GM12878 (cell line): ENCODE measurements at regions not wholly inside any gene's neighbourhood (a gene's known extent, or its start where the extent isn't known, plus 50 kb on each side); places are given as distances from the start of the nearest gene placed in this dataset.

ENCODE experiments used
- ATAC-seq: fragments of 200-7000 bp; cut with Tn5 transposase; 3 replicates; pipeline ENCODE4 v1.9.1; 2020; ENCODE audit warnings: mild to moderate bottlenecking, moderate library complexity
- BruUV-seq: library from RNA; stranded (reverse); fragments of 400-500 nt; replicated peaks from 2 replicates; lab custom pipeline; 2021; lab: Mats Ljungman, UMichigan
- CTCF ChIA-PET: fragments of 300-600 bp; sonication (Branson Sonifier 250); formaldehyde crosslinking; extraction: SDS; loops from one replicate; lab custom pipeline; 2021; ENCODE audit warnings: inconsistent platforms; lab: Yijun Ruan, JAX
- POLR2A ChIA-PET: fragments of 350-600 bp; formaldehyde crosslinking; extraction: SDS; loops from one replicate; lab custom pipeline; 2021; ENCODE audit warnings: inconsistent platforms; lab: Charles Lee
- RAD21 ChIA-PET: fragments of 300-600 bp; sonication (Branson Sonifier 250); formaldehyde crosslinking; loops from one replicate; lab custom pipeline; 2023; ENCODE audit warnings: antibody characterized with exemption; ENCODE audit not compliant: unreplicated experiment; lab: Charles Lee
- SMC1A ChIA-PET: fragments of 300-600 bp; sonication (Branson Sonifier 250); formaldehyde crosslinking; loops from one replicate; lab custom pipeline; 2023; ENCODE audit not compliant: unreplicated experiment, uncharacterized antibody; lab: Charles Lee
- DNase-seq: peaks from one replicate; pipeline ENCODE4 v3.0.0-alpha.2; 2011; ENCODE audit warnings: low read depth, low spot score
- FAIRE-seq: peaks from 3 replicates; lab custom pipeline; 2011; peaks lifted over from hg19 to GRCh38; lab: Jason Lieb, UNC
- H2AFZ ChIP-seq: 2 replicates; pipeline ENCODE4 v1.6.0; 2011; ENCODE audit warnings: low read depth, low read length, control low read depth; ENCODE audit not compliant: control insufficient read depth
- H3K27ac ChIP-seq: 2 replicates; pipeline ENCODE4 v1.5.1; 2011; ENCODE audit warnings: control low read depth; ENCODE audit not compliant: control insufficient read depth, insufficient read depth
- H3K27me3 ChIP-seq, 2 experiments: replicated peaks in 1 of 2; 2 replicates each; pipeline versions ENCODE4 v1.6.0 to v1.6.1; 2011; ENCODE audit warnings: low read length in 1 of 2; ENCODE audit not compliant: control insufficient read depth in 2 of 2, insufficient read depth in 2 of 2
- H3K36me3 ChIP-seq, 2 experiments: 2 replicates each; pipeline ENCODE4 v1.5.1; 2011; ENCODE audit warnings: low read length in 1 of 2; ENCODE audit not compliant: control insufficient read depth in 2 of 2, insufficient read depth in 2 of 2
- H3K4me1 ChIP-seq: 2 replicates; pipeline ENCODE4 v1.6.1; 2011; ENCODE audit warnings: mild to moderate bottlenecking, low read length, moderate library complexity, mixed read lengths; ENCODE audit not compliant: control insufficient read depth, insufficient read depth
- H3K4me2 ChIP-seq: 2 replicates; pipeline ENCODE4 v1.6.0; 2011; ENCODE audit warnings: control low read depth; ENCODE audit not compliant: control insufficient read depth, insufficient read depth
- H3K4me3 ChIP-seq: fragments of 200-600 bp; sonication (generic); 2 replicates; pipeline ENCODE4 v1.5.1; 2016
- H3K79me2 ChIP-seq: 2 replicates; pipeline ENCODE4 v1.6.0; 2011; ENCODE audit warnings: low read length; ENCODE audit not compliant: control insufficient read depth, insufficient read depth
- H3K9ac ChIP-seq: 2 replicates; pipeline ENCODE4 v1.8.0; 2011; ENCODE audit warnings: low read length, control low read depth, mixed read lengths; ENCODE audit not compliant: control insufficient read depth, insufficient read depth
- H3K9me3 ChIP-seq: replicated peaks from 3 replicates; pipeline ENCODE4 v1.5.1; 2011; ENCODE audit warnings: mild to moderate bottlenecking, low read length; ENCODE audit not compliant: control insufficient read depth, insufficient read depth
- H4K20me1 ChIP-seq: 2 replicates; pipeline ENCODE4 v1.6.0; 2011; ENCODE audit not compliant: control insufficient read depth, insufficient read depth
- CHD1 ChIP-seq: IDR thresholded peaks from 2 replicates; pipeline ENCODE4 v1.6.1; 2012; ENCODE audit warnings: low read depth, low read length, improper control_type of control experiment
- CHD4 ChIP-seq: fragments of 200-600 bp; sonication (generic); IDR thresholded peaks from 2 replicates; pipeline ENCODE4 v1.6.1; 2016; ENCODE audit warnings: mild to moderate bottlenecking
- DPF2 ChIP-seq: fragments of 450-650 bp; IDR thresholded peaks from 2 replicates; pipeline ENCODE4 v1.6.1; 2017; ENCODE audit warnings: mild to moderate bottlenecking
- EGR1 ChIP-seq, 2 experiments: IDR thresholded peaks; 1 replicate in 1 of 2; 2 replicates in 1 of 2; pipeline ENCODE4 v1.6.1; 2011 to 2012; ENCODE audit warnings: low read depth in 2 of 2, low read length in 2 of 2, borderline replicate concordance in 1 of 2, mild to moderate bottlenecking in 1 of 2, moderate library complexity in 1 of 2
- FOXK2 ChIP-seq: fragments of 450-650 bp; IDR thresholded peaks from 2 replicates; pipeline ENCODE4 v1.6.1; 2017; ENCODE audit warnings: mild to moderate bottlenecking, moderate library complexity
- GATAD2B ChIP-seq: fragments of 450-650 bp; conservative IDR thresholded peaks from 2 replicates; pipeline ENCODE4 v1.6.1; 2017; ENCODE audit warnings: low read depth, mild to moderate bottlenecking, moderate library complexity
- HDAC6 ChIP-seq: fragments of 200-600 bp; sonication (generic); IDR thresholded peaks from one replicate; pipeline ENCODE4 v1.8.0; 2017; ENCODE audit warnings: antibody characterized with exemption; ENCODE audit not compliant: unreplicated experiment
- LARP7 ChIP-seq: fragments of 450-650 bp; IDR thresholded peaks from 2 replicates; pipeline ENCODE4 v1.6.1; 2017; ENCODE audit warnings: mild to moderate bottlenecking
- MLLT1 ChIP-seq: fragments of 450-650 bp; IDR thresholded peaks from 2 replicates; pipeline ENCODE4 v1.6.1; 2016; ENCODE audit warnings: mild to moderate bottlenecking
- PAX5 ChIP-seq: IDR thresholded peaks from 2 replicates; pipeline ENCODE4 v1.6.1; 2011; ENCODE audit warnings: low read depth, low read length, borderline replicate concordance
- TAF1 ChIP-seq: IDR thresholded peaks from 2 replicates; pipeline ENCODE4 v1.6.1; 2011; ENCODE audit warnings: mild to moderate bottlenecking, low read depth, low read length, borderline replicate concordance
- WRNIP1 ChIP-seq: IDR thresholded peaks from 2 replicates; pipeline ENCODE4 v1.6.1; 2011; ENCODE audit warnings: low read depth, low read length, improper control_type of control experiment, borderline replicate concordance
- ZBTB11 ChIP-seq: fragments of 450-650 bp; formaldehyde crosslinking; IDR thresholded peaks from 2 replicates; pipeline ENCODE4 v1.5.0; 2022; ENCODE audit warnings: mild to moderate bottlenecking, missing genetic modification characterization
- WGBS: methylation state at CpG from one replicate; pipeline ENCODE4 v1.1.6; 2016; ENCODE audit warnings: low lambda C conversion rate; ENCODE audit not compliant: insufficient replicate concordance, insufficient coverage; ENCODE audit errors: missing lambda C conversion rate; 5-methylcytosine and 5-hydroxymethylcytosine counted together
- in situ Hi-C: fragments of 300-500 bp; cut with MboI; formaldehyde crosslinking; loops from 9 replicates; pipeline ENCODE4 v1.14.3; 2018; ENCODE audit warnings: mixed read lengths
- intact Hi-C: fragments of 100-400 bp; cut with micrococcal nuclease; formaldehyde crosslinking; loops from one replicate; pipeline ENCODE4 v1.14.2; 2022; ENCODE audit not compliant: unreplicated experiment

- BruUV-seq: no TSS peak
- POLR2A ChIA-PET: no interaction called here
- peaks cover 2 to 3% of the 10 kb centered on the region in 2 experiments; a peak in 3 of 4 replicates for H3K27me3 ChIP-seq
- TF ChIP-seq CHD4 (no peak), LARP7 (no peak), FOXK2 (no peak), DPF2 (no peak), WRNIP1 (no peak), TAF1 (no peak), MLLT1 (no peak), GATAD2B (no peak)
- TF ChIP-seq, all 136 proteins: peak for 0
- Histone ChIP-seq H2AFZ (no peak overlapping the region), H3K36me3 (no peaks in the 10 kb centered on the region), H4K20me1 (no peaks in the 10 kb centered on the region), H3K9me3 (no peaks in the 10 kb centered on the region), H3K4me3 (no peak overlapping the region), H3K4me2 (no peak overlapping the region), H3K9ac (no peak overlapping the region), H3K79me2 (no peaks in the 10 kb centered on the region), H3K4me1 (no peaks in the 10 kb centered on the region), H3K27ac (no peak overlapping the region)
- intact Hi-C loops (no loop called here), in situ Hi-C loops (loop anchor here (25.0 kb wide), 1 partner anchor 180 kb away; the partner anchor contains the start of gene GSE1)
- no peak for DNase-seq
- 1% methylated on average over 6 of the region's 6 CpGs for WGBS
- no peak for ATAC-seq
- ChIA-PET RAD21 (no interaction called here), CTCF (interaction anchor here (1.1 to 2.9 kb wide), 2 partner anchors 12 to 317 kb away, joined by 3 to 10 read pairs; no protein-coding TSS in a partner anchor), SMC1A (no interaction called here)
- FAIRE-seq: no peak
These were observed 180.5 kb upstream of the GSE1 start for GRCh38 chr16:85432606-85433005.

GRCh38 chr16:85433477-85433876 is 179.6 kb upstream of the GSE1 start:
- SMC1A ChIA-PET: no interaction called here
- Histone ChIP-seq H3K9ac (no peak overlapping the region), H4K20me1 (no peaks in the 10 kb centered on the region), H3K9me3 (no peaks in the 10 kb centered on the region), H3K36me3 (no peaks in the 10 kb centered on the region), H3K4me3 (no peak overlapping the region), H3K4me1 (no peaks in the 10 kb centered on the region), H3K27ac (no peak overlapping the region), H3K79me2 (no peaks in the 10 kb centered on the region), H3K4me2 (no peak overlapping the region), H2AFZ (no peak overlapping the region), H3K27me3 (peaks cover 2 to 3% of the 10 kb centered on the region in 2 experiments; a peak in 3 of 4 replicates)
- CTCF ChIA-PET: no interaction called here
- intact Hi-C loops: no loop called here
- 0% methylated on average over 1 of the region's 1 CpG for WGBS
- POLR2A ChIA-PET: no interaction called here
- no peak for FAIRE-seq
- no peak for ATAC-seq
- no TSS peak for BruUV-seq
- DNase-seq: no peak
- in situ Hi-C loops: loop anchor here (25.0 kb wide), 1 partner anchor 179 kb away; the partner anchor contains the start of gene GSE1
- RAD21 ChIA-PET: no interaction called here
- TF ChIP-seq EGR1 (IDR thresholded peaks at IDR 0.05; ENCODE audit: borderline replicate concordance in 1 of 2, low read depth in 2 of 2, low read length in 2 of 2): no peak
- no peak for TF ChIP-seq HDAC6
- TF ChIP-seq CHD1: no peak
- no peak for TF ChIP-seq ZBTB11 (CRISPR knock-in tag)
- TF ChIP-seq PAX5: no peak
